ENCODE measurements at regions not wholly inside any gene's neighbourhood (a gene's known extent, or its start where the extent isn't known, plus 50 kb on each side); places are given as distances from the start of the nearest gene placed in this dataset.

DNA sequence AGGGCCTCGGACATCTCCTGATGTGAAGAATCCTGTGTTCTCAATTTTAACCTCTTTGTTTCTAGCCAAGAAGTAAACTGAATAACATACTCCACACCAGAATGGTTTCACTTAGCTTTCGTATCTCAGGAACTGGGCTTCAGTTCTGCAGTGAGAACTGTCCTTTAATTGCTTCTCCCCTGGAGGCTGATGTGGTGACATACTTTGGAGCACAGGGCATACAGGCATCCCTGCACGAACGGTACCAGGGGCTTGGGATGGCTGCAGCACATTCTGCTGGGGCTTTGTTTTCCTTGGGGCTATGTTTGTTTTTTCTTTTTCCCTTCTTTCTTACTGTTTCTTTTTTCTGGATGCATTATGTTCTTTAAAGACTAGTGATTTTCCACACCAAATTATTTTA is 230.5 kb downstream of the TM9SF2 start (continued):
- TF ChIP-seq HDAC2 (IDR thresholded peaks at IDR 0.05; ENCODE audit: borderline replicate concordance in 1 of 2, low read depth in 2 of 2, low read length in 2 of 2) = no peak
- no peak for TF ChIP-seq HDAC6 (IDR thresholded peaks at IDR 0.05; ENCODE audit: low read depth, low read length)
- TF ChIP-seq TAF7 (optimal IDR thresholded peaks at IDR 0.05; ENCODE audit: borderline replicate concordance, low read depth, low read length) = no peak
- no peak for TF ChIP-seq EP300 (IDR thresholded peaks at IDR 0.05; ENCODE audit: borderline replicate concordance in 1 of 2, low read depth in 2 of 2, low read length in 2 of 2)
- no peak for TF ChIP-seq KDM4A (IDR thresholded peaks at IDR 0.05; ENCODE audit: low read depth, low read length, severe bottlenecking)
- TF ChIP-seq RFX5 (IDR thresholded peaks at IDR 0.05; ENCODE audit: borderline replicate concordance, low read depth, low read length) = no peak
- no peak for TF ChIP-seq JUN (IDR thresholded peaks at IDR 0.05; ENCODE audit: low read depth, low read length)
- TF ChIP-seq CEBPB (IDR thresholded peaks at IDR 0.05; ENCODE audit: low read depth, low read length) = no peak
- TF ChIP-seq SP1 (IDR thresholded peaks at IDR 0.05; ENCODE audit: low read depth, low read length) = no peak
- TF ChIP-seq, protein P1, sequence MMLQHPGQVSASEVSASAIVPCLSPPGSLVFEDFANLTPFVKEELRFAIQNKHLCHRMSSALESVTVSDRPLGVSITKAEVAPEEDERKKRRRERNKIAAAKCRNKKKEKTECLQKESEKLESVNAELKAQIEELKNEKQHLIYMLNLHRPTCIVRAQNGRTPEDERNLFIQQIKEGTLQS (IDR thresholded peaks at IDR 0.05; ENCODE audit: insufficient read depth, low read depth, low read length) = no peak

Measured in H1 (cell line).